OCI-LY3 (cell line): ENCODE measurements at regions not wholly inside any gene's neighbourhood (a gene's known extent, or its start where the extent isn't known, plus 50 kb on each side); places are given as distances from the start of the nearest gene placed in this dataset.

Source experiments
- H2AFZ ChIP-seq: fragments of 200-600, 300-600 bp; shearing (Covaris generic); 2 replicates; pipeline ENCODE4 v1.6.0; 2014; ENCODE audit warnings: antibody characterized with exemption, low read depth, low read length
- H3K27ac ChIP-seq: fragments of 200-600, 300-600 bp; sonication (generic); 2 replicates; pipeline ENCODE4 v1.5.1; 2014; ENCODE audit warnings: mild to moderate bottlenecking, low read length, moderate library complexity, mixed read lengths
- H3K27me3 ChIP-seq: fragments of 200-600, 300-600 bp; sonication (generic); 2 replicates; pipeline ENCODE4 v1.6.1; 2014; ENCODE audit warnings: low read depth, low read length, mixed read lengths
- H3K36me3 ChIP-seq: fragments of 200-600, 300-600 bp; sonication (generic); replicated peaks from 2 replicates; pipeline ENCODE3; 2014; ENCODE audit warnings: low read depth, low read length, mixed read lengths
- H3K4me1 ChIP-seq: fragments of 300-600, 200-600 bp; sonication (generic); 2 replicates; pipeline ENCODE4 v1.6.1; 2014; ENCODE audit warnings: low read length, mixed read lengths
- H3K4me2 ChIP-seq: fragments of 200-600, 300-600 bp; sonication (generic); 2 replicates; pipeline ENCODE4 v1.6.1; 2014; ENCODE audit warnings: low read length, mixed read lengths
- H3K4me3 ChIP-seq: fragments of 300-600, 200-600 bp; sonication (generic); 2 replicates; pipeline ENCODE4 v1.5.1; 2014; ENCODE audit warnings: antibody characterized with exemption, mild to moderate bottlenecking, low read length, moderate library complexity
- H3K79me2 ChIP-seq: fragments of 300-600, 200-600 bp; shearing (Covaris generic); 2 replicates; pipeline ENCODE4 v1.6.1; 2014; ENCODE audit warnings: mild to moderate bottlenecking, low read length, mixed read lengths
- H3K9ac ChIP-seq: fragments of 300-600, 200-600 bp; shearing (Covaris generic); 2 replicates; pipeline ENCODE4 v1.6.0; 2014; ENCODE audit warnings: mild to moderate bottlenecking, low read length, moderate library complexity
- H3K9me3 ChIP-seq: fragments of 200-600, 300-600 bp; shearing (Covaris generic); 2 replicates; pipeline ENCODE4 v1.6.1; 2014; ENCODE audit warnings: low read length, mixed read lengths; ENCODE audit not compliant: insufficient read depth
- H4K20me1 ChIP-seq: fragments of 200-600, 300-600 bp; sonication (generic); 2 replicates; pipeline ENCODE4 v1.6.1; 2016; ENCODE audit warnings: low read length, mixed read lengths; ENCODE audit not compliant: insufficient read depth
- EZH2phosphoT487 ChIP-seq: fragments of 200-600 bp; shearing (Covaris generic); IDR thresholded peaks from 2 replicates; pipeline ENCODE4 v1.6.1; 2018; ENCODE audit warnings: antibody characterized with exemption, mixed run types, low read depth
- TF ChIP-seq, protein P1 (sequence below): fragments of 200-600, 300-600 bp; sonication (generic); IDR thresholded peaks from 2 replicates; pipeline ENCODE4 v1.5.1; 2014; ENCODE audit warnings: antibody characterized with exemption, low read length, low read depth

GRCh38 chr4:45399116-45399515, 672.8 kb upstream of the GNPDA2 start:
- Histone ChIP-seq H3K4me2 (no peak overlapping the region), H3K4me1 (no peaks in the 10 kb centered on the region), H3K27me3 (no peaks in the 10 kb centered on the region), H3K79me2 (no peaks in the 10 kb centered on the region), H2AFZ (no peak overlapping the region), H3K36me3 (no peaks in the 10 kb centered on the region), H4K20me1 (no peaks in the 10 kb centered on the region), H3K9me3 (no peaks in the 10 kb centered on the region), H3K27ac (no peak overlapping the region), H3K9ac (no peak overlapping the region), H3K4me3 (no peak overlapping the region)
- TF ChIP-seq EZH2phosphoT487 = no peak
- TF ChIP-seq, protein P1, sequence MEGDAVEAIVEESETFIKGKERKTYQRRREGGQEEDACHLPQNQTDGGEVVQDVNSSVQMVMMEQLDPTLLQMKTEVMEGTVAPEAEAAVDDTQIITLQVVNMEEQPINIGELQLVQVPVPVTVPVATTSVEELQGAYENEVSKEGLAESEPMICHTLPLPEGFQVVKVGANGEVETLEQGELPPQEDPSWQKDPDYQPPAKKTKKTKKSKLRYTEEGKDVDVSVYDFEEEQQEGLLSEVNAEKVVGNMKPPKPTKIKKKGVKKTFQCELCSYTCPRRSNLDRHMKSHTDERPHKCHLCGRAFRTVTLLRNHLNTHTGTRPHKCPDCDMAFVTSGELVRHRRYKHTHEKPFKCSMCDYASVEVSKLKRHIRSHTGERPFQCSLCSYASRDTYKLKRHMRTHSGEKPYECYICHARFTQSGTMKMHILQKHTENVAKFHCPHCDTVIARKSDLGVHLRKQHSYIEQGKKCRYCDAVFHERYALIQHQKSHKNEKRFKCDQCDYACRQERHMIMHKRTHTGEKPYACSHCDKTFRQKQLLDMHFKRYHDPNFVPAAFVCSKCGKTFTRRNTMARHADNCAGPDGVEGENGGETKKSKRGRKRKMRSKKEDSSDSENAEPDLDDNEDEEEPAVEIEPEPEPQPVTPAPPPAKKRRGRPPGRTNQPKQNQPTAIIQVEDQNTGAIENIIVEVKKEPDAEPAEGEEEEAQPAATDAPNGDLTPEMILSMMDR = no peak

GRCh38 chr4:45385306-45385705, 659.0 kb upstream of the GNPDA2 start:
- TF ChIP-seq EZH2phosphoT487 = no peak
- Histone ChIP-seq H3K4me2 (no peak overlapping the region), H3K4me1 (peaks cover 3% of the 10 kb centered on the region; the same call in 1 of the 2 replicates), H4K20me1 (no peaks in the 10 kb centered on the region), H3K9ac (no peak overlapping the region), H3K27ac (no peak overlapping the region), H3K36me3 (no peaks in the 10 kb centered on the region), H3K27me3 (no peaks in the 10 kb centered on the region), H3K9me3 (0 out of 2 replicates have a peak, but pooled peaks cover 5% of the 10 kb centered on the region), H3K79me2 (no peaks in the 10 kb centered on the region), H2AFZ (no peak overlapping the region), H3K4me3 (no peak overlapping the region)

GRCh38 chr4:45370408-45370807, 644.1 kb upstream of the GNPDA2 start:
- H3K4me3 ChIP-seq = no peak overlapping the region
- no peaks in the 10 kb centered on the region for H3K4me1 ChIP-seq
- no peak overlapping the region for H3K27ac ChIP-seq
- no peak for TF ChIP-seq EZH2phosphoT487
- TF ChIP-seq, protein P1 = no peak
- H3K9me3 ChIP-seq = no peaks in the 10 kb centered on the region
- no peaks in the 10 kb centered on the region for H3K79me2 ChIP-seq
- H2AFZ ChIP-seq = no peak overlapping the region
- no peak overlapping the region for H3K9ac ChIP-seq
- no peaks in the 10 kb centered on the region for H3K27me3 ChIP-seq
- H4K20me1 ChIP-seq = no peaks in the 10 kb centered on the region
- no peak overlapping the region for H3K4me2 ChIP-seq
- no peaks in the 10 kb centered on the region for H3K36me3 ChIP-seq

DNA sequence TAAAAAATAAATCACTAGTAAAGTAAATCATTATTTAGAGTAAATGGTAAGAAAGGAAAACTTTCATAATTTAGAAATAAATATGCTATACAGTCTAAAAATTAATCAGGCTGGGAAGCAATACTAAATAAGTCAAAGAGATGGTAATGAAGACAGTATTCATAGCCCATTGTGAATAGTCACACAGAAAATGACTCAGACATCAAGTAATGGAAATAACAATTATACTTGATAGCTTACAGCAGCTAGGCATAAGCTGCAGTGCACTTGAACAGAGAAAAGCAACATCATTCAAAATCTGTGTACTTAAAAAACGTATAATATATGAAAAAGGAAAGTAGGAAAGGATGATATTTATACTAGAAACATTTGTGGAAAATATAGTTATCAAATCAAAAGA, 642.5 kb upstream of the GNPDA2 start:
- Histone ChIP-seq H3K27ac (no peak overlapping the region), H3K4me2 (no peak overlapping the region), H3K9me3 (no peaks in the 10 kb centered on the region), H4K20me1 (no peaks in the 10 kb centered on the region), H2AFZ (no peak overlapping the region), H3K36me3 (no peaks in the 10 kb centered on the region), H3K27me3 (no peaks in the 10 kb centered on the region), H3K79me2 (no peaks in the 10 kb centered on the region), H3K4me3 (no peak overlapping the region), H3K4me1 (no peaks in the 10 kb centered on the region), H3K9ac (no peak overlapping the region)
- TF ChIP-seq EZH2phosphoT487 = no peak
- TF ChIP-seq, protein P1 = no peak

DNA sequence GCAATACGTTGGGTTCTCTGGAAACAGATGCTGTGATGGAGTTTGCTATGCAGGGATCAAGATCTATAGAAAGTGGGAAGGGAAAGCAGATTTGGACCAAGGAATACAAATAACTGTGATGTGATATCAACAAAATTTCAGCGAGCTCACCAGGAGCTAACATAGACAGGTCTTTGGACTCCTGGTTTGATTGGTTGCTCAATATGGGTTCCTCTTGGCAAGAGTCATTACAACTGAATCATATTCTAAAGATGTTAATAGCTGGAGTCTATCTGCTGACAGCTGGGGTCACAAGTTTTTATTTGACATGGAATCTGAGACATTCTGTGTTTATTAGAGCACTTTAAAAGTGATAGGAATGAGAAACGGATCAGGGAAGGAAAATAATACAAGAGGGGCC, 637.6 kb upstream of the GNPDA2 start:
- Histone ChIP-seq H3K9ac (no peak overlapping the region), H3K4me3 (no peak overlapping the region), H3K4me1 (peaks cover 6% of the 10 kb centered on the region), H3K4me2 (no peak overlapping the region), H4K20me1 (no peaks in the 10 kb centered on the region), H2AFZ (no peak overlapping the region), H3K79me2 (no peaks in the 10 kb centered on the region), H3K36me3 (no peaks in the 10 kb centered on the region), H3K27ac (no peak overlapping the region), H3K27me3 (no peaks in the 10 kb centered on the region), H3K9me3 (no peaks in the 10 kb centered on the region)
- TF ChIP-seq, protein P1 = no peak
- no peak for TF ChIP-seq EZH2phosphoT487
